ENCODE measurements at regions not wholly inside any gene's neighbourhood (a gene's known extent, or its start where the extent isn't known, plus 50 kb on each side); places are given as distances from the start of the nearest gene placed in this dataset.

- Histone ChIP-seq H3K4me3 (no peak overlapping the region), H3K36me3 (no peaks in the 10 kb centered on the region), H3K27ac (no peak overlapping the region), H3K9me3 (no peaks in the 10 kb centered on the region), H3K27me3 (no peaks in the 10 kb centered on the region), H3K4me1 (no peaks in the 10 kb centered on the region)
- no peak for DNase-seq (ENCODE audit: low spot score in 2 of 2)
- no peak for TF ChIP-seq CTCF (IDR thresholded peaks at IDR 0.05)
- intact Hi-C loops (cut with DNase I; ENCODE audit: low total_unique reads), result no loop called here
These were observed 309.2 kb upstream of the MAP3K7 start for GRCh38 chr6:90896075-90896547.

- H3K9me3 ChIP-seq, result no peaks in the 10 kb centered on the region
- H3K4me1 ChIP-seq, result no peaks in the 10 kb centered on the region
- no peak overlapping the region for H3K27ac ChIP-seq
- no peaks in the 10 kb centered on the region for H3K36me3 ChIP-seq
- no peaks in the 10 kb centered on the region for H3K27me3 ChIP-seq
- intact Hi-C loops (cut with DNase I; ENCODE audit: low total_unique reads), result no loop called here
- TF ChIP-seq POLR2A (IDR thresholded peaks at IDR 0.05) (no peak), CTCF (IDR thresholded peaks at IDR 0.05) (no peak), POLR2AphosphoS5 (IDR thresholded peaks at IDR 0.05) (no peak)
- H3K4me3 ChIP-seq, result no peak overlapping the region
- no peak for DNase-seq (ENCODE audit: low spot score in 2 of 2)
These were observed 308.6 kb upstream of the MAP3K7 start for GRCh38 chr6:90895299-90896074.

DNA sequence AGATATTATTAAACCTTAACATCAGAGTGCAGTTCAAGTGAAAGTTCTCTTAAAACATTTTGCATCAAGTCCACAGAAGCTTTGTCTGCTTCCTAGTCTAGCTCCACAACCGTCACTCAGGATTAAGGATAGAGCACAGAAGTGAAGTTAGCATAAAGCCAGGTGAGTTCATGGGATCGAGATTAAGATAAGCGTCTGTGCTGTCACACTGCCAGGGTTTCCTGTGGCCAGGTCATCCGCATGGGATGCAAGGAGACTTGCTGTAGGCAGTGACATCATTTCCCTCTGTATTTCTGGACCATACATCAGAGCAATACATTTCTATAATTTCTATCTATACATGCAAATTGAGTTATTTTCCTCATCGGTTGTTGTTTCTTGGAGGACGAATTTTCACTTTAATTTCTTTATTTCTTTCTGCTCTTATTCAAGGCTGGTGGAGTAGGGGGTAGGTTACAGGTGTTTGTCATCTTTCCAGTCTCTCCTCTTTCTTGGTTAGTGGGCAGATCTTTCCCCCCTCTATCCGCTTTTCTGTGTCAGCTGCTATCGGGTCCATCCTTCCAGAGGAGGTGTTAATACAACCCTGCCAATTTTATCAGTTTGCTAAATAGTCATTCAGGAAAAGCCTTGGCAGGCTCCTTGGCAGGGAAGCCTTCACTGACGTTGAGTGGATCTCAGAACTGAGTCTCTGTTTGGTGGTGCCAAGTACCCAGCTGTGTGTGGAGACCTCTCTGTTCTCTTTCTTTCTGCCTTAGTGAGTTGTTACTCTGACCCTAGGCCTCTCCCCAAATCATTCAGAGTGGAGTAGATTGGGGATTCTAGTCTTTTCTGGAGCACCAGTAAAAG, 307.6 kb upstream of the MAP3K7 start:
- H3K4me3 ChIP-seq, result no peak overlapping the region
- no peak for TF ChIP-seq CTCF (IDR thresholded peaks at IDR 0.05)
- TF ChIP-seq POLR2AphosphoS5 (IDR thresholded peaks at IDR 0.05), result no peak
- H3K4me1 ChIP-seq, result no peaks in the 10 kb centered on the region
- intact Hi-C loops (cut with DNase I; ENCODE audit: low total_unique reads), result no loop called here
- DNase-seq (ENCODE audit: low spot score in 2 of 2), result no peak
- H3K36me3 ChIP-seq, result no peaks in the 10 kb centered on the region
- no peak overlapping the region for H3K27ac ChIP-seq
- H3K9me3 ChIP-seq, result no peaks in the 10 kb centered on the region
- H3K27me3 ChIP-seq, result no peaks in the 10 kb centered on the region

- TF ChIP-seq CTCF (IDR thresholded peaks at IDR 0.05), result no peak
- no peak for TF ChIP-seq POLR2A (IDR thresholded peaks at IDR 0.05)
- no peak for TF ChIP-seq POLR2AphosphoS5 (IDR thresholded peaks at IDR 0.05)
- Histone ChIP-seq H3K27ac (no peak overlapping the region), H3K4me1 (no peaks in the 10 kb centered on the region), H3K4me3 (no peak overlapping the region), H3K27me3 (no peaks in the 10 kb centered on the region), H3K36me3 (no peaks in the 10 kb centered on the region), H3K9me3 (no peaks in the 10 kb centered on the region)
- DNase-seq (ENCODE audit: low spot score in 2 of 2), result no peak
- intact Hi-C loops (cut with DNase I; ENCODE audit: low total_unique reads), result no loop called here
These were observed 306.5 kb upstream of the MAP3K7 start for GRCh38 chr6:90893400-90893799.

- Histone ChIP-seq H3K27ac (no peak overlapping the region), H3K36me3 (no peaks in the 10 kb centered on the region), H3K9me3 (no peaks in the 10 kb centered on the region), H3K27me3 (no peaks in the 10 kb centered on the region), H3K4me1 (no peaks in the 10 kb centered on the region), H3K4me3 (no peak overlapping the region)
- no peak for DNase-seq (ENCODE audit: low spot score in 2 of 2)
- intact Hi-C loops (cut with DNase I; ENCODE audit: low total_unique reads), result no loop called here
- TF ChIP-seq POLR2A (IDR thresholded peaks at IDR 0.05), result no peak
- TF ChIP-seq POLR2AphosphoS5 (IDR thresholded peaks at IDR 0.05), result no peak
- TF ChIP-seq CTCF (IDR thresholded peaks at IDR 0.05), result no peak
These were observed 305.4 kb upstream of the MAP3K7 start for GRCh38 chr6:90892271-90892670.

All from breast epithelium (tissue), 4 donors.